ENCODE measurements at regions not wholly inside any gene's neighbourhood (a gene's known extent, or its start where the extent isn't known, plus 50 kb on each side); places are given as distances from the start of the nearest gene placed in this dataset.

DNA sequence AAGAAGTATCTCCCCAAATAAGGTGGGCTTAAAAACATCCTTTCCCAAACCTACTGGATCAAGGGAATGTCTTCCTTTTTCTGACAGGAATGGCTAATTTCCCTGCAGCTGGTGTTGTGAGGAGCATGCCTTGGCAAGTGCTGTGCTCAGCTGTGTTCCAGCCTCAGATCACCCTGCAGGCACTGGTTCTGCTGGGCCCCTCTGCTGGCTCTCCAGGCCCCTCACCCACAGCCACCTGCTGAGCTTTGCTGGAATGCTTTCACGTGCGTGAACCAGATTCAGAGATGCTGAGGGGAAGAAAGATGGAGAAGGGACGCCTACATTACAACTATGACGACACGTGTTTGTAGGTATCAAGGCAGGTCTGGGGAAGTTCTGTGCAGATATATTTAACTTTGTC lies 71.3 kb upstream of the FOXC1 start:
- DNase-seq: no peak
- no peak overlapping the region for H3K27ac ChIP-seq
- no peaks in the 10 kb centered on the region for H3K36me3 ChIP-seq
- TF ChIP-seq, protein P1, sequence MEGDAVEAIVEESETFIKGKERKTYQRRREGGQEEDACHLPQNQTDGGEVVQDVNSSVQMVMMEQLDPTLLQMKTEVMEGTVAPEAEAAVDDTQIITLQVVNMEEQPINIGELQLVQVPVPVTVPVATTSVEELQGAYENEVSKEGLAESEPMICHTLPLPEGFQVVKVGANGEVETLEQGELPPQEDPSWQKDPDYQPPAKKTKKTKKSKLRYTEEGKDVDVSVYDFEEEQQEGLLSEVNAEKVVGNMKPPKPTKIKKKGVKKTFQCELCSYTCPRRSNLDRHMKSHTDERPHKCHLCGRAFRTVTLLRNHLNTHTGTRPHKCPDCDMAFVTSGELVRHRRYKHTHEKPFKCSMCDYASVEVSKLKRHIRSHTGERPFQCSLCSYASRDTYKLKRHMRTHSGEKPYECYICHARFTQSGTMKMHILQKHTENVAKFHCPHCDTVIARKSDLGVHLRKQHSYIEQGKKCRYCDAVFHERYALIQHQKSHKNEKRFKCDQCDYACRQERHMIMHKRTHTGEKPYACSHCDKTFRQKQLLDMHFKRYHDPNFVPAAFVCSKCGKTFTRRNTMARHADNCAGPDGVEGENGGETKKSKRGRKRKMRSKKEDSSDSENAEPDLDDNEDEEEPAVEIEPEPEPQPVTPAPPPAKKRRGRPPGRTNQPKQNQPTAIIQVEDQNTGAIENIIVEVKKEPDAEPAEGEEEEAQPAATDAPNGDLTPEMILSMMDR (IDR thresholded peaks at IDR 0.05; ENCODE audit: low read depth, low read length): no peak
- H3K4me3 ChIP-seq (ENCODE audit: low read depth, low read length): no peak overlapping the region
- H3K27me3 ChIP-seq (ENCODE audit: insufficient read depth, low read depth, severe bottlenecking): no peaks in the 10 kb centered on the region
- peaks cover 5% of the 10 kb centered on the region for H3K9me3 ChIP-seq (ENCODE audit: severe bottlenecking)

DNA sequence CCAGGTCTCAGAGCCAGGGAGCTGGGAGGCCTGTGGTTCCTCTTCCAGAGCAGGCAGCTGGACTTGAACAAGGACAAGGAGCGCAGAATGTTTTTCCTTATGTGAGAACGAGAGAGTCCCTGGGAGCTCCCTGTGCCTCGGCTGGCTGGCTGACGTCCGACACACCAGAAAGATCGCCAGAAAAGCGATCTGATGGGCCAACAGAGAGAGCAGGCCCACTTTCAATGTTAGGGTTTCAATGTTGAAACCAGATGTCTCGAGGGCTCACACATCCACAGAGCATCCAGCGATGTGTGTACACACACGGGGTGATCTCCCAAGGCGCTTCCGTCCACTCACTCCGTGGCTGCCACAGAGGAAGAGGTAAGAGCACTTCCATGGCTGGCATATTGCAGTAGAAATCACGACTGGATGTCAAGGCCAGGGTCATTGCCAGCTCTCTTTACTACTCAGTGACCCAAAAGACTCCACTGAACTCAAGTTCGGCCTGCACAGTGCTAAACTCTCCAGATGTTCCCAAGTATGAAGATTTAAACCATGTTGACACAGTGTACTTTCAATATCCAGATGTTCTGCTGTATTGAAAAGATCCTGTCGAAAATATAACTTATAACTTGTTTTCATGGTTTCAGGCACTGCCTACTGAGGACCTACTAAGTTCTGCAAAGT lies 70.8 kb upstream of the FOXC1 start:
- Histone ChIP-seq H3K4me3 (ENCODE audit: low read depth, low read length) (no peak overlapping the region), H3K27me3 (ENCODE audit: insufficient read depth, low read depth, severe bottlenecking) (no peaks in the 10 kb centered on the region), H3K9me3 (ENCODE audit: severe bottlenecking) (peaks cover 5% of the 10 kb centered on the region), H3K36me3 (no peaks in the 10 kb centered on the region), H3K27ac (no peak overlapping the region)
- DNase-seq: no peak
- TF ChIP-seq, protein P1 (IDR thresholded peaks at IDR 0.05; ENCODE audit: low read depth, low read length): no peak

DNA sequence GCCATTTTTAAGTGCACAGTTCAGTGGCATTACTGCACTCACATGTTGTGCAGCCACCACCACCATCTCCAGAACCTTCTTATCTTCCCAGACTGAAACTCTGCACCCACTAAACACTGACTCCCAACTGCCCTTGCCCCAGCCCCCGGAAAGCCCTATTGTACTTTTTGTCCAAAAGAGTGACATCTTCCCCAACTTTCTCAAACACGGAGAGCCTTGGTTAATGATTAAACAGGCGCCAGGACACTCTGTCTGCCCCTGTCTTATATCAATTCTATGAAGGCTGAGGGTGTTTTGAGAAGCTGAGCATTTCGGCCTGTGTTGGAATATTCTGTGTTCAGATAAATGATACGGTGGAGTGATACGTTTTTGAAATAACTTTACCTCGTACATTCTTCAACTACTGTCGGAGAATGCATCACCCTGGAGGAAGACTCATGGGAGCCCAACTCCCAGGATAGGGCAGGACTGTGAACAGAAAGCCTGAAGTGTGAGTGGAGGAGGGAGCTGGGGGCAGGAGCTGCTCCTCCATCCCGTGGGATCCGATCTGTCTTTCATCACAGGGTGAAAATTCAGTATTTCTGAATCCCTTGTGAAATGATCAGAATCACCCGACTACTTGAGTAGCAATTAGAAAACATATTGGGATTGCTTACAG lies 68.7 kb upstream of the FOXC1 start:
- H3K36me3 ChIP-seq: no peaks in the 10 kb centered on the region
- TF ChIP-seq, protein P1 (IDR thresholded peaks at IDR 0.05; ENCODE audit: low read depth, low read length): no peak
- peaks cover 5% of the 10 kb centered on the region for H3K9me3 ChIP-seq (ENCODE audit: severe bottlenecking)
- no peak for DNase-seq
- H3K4me3 ChIP-seq (ENCODE audit: low read depth, low read length): no peak overlapping the region
- no peaks in the 10 kb centered on the region for H3K27me3 ChIP-seq (ENCODE audit: insufficient read depth, low read depth, severe bottlenecking)
- no peak overlapping the region for H3K27ac ChIP-seq

DNA sequence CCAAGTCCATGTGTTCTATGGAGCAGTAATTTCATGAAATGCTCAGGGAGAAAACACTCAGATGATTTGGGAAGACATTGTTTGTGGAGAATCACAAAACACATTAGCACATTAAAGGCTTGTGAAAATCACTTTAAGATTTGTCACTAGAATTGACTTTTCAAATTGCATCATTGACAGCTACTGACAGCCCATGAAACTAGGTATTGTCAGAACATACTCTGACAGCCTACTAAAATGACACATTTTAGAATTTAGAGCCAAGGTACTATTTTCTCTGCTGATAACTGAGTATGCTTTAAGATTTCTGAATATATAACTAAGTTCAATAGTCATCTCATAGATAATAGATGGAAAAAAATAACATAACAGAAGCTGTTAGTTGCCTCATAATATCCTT lies 67.4 kb upstream of the FOXC1 start:
- Histone ChIP-seq H3K27me3 (ENCODE audit: insufficient read depth, low read depth, severe bottlenecking) (no peaks in the 10 kb centered on the region), H3K9me3 (ENCODE audit: severe bottlenecking) (peaks cover 5% of the 10 kb centered on the region), H3K4me3 (ENCODE audit: low read depth, low read length) (no peak overlapping the region), H3K27ac (no peak overlapping the region), H3K36me3 (no peaks in the 10 kb centered on the region)
- TF ChIP-seq, protein P1 (IDR thresholded peaks at IDR 0.05; ENCODE audit: low read depth, low read length): no peak
- no peak for DNase-seq

DNA sequence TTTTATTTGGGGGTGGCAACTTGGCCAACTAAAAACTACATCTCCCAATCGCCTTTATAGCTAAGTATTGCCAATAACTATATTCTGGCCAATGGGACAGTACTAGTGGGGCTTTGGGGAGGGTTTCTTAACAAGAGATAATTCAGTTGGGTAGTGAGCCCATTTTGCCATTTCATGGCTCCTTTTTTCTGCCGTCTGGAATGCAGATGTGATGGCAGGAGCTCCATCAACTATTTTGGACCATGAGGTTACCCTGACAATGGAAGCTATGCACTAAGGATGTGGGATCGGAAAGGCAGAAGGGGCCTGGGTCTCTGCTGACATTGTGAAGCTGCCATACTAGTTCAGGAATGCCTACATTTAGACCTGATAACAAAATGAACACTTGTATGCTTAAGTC lies 67.0 kb upstream of the FOXC1 start:
- TF ChIP-seq, protein P1 (IDR thresholded peaks at IDR 0.05; ENCODE audit: low read depth, low read length): no peak
- DNase-seq: no peak
- Histone ChIP-seq H3K27me3 (ENCODE audit: insufficient read depth, low read depth, severe bottlenecking) (no peaks in the 10 kb centered on the region), H3K4me3 (ENCODE audit: low read depth, low read length) (no peak overlapping the region), H3K36me3 (no peaks in the 10 kb centered on the region), H3K27ac (no peak overlapping the region), H3K9me3 (ENCODE audit: severe bottlenecking) (peaks cover 5% of the 10 kb centered on the region)

All from WERI-Rb-1 (cell line).